Neural cell (in vitro differentiated cells): ENCODE measurements at regions not wholly inside any gene's neighbourhood (a gene's known extent, or its start where the extent isn't known, plus 50 kb on each side); places are given as distances from the start of the nearest gene placed in this dataset.

Source experiments
- EP300 ChIP-seq: fragments of 450-650 bp; conservative IDR thresholded peaks from 2 replicates; pipeline ENCODE4 v1.6.1; 2014; ENCODE audit warnings: antibody characterized with exemption, mild to moderate bottlenecking, moderate library complexity; ENCODE audit not compliant: poor library complexity, severe bottlenecking
- TF ChIP-seq, protein P1 (sequence below): fragments of 450-650 bp; IDR thresholded peaks from 2 replicates; pipeline ENCODE4 v1.5.1; 2014; ENCODE audit warnings: antibody characterized with exemption, mild to moderate bottlenecking, moderate library complexity; ENCODE audit not compliant: poor library complexity, severe bottlenecking

DNA sequence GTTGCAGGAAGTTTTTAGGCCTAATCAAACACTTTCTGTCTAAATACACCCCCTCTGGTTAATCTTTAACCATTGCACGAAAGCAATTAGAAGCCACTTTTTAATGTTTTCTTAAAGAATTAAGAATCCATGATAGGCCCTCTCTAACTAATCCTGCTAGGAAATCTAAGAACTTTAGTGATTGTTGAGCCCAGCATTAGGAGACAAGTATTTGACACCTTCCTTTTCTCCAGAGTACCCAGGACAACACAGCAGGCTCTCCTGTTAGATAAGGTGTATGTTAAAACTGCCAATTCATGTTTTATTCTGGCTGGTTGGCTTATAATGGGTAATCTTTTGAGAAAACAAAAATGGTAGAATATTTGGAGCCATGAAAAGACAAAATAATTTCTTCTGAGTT is 95.0 kb downstream of the ALX1 start:
- TF ChIP-seq, protein P1, sequence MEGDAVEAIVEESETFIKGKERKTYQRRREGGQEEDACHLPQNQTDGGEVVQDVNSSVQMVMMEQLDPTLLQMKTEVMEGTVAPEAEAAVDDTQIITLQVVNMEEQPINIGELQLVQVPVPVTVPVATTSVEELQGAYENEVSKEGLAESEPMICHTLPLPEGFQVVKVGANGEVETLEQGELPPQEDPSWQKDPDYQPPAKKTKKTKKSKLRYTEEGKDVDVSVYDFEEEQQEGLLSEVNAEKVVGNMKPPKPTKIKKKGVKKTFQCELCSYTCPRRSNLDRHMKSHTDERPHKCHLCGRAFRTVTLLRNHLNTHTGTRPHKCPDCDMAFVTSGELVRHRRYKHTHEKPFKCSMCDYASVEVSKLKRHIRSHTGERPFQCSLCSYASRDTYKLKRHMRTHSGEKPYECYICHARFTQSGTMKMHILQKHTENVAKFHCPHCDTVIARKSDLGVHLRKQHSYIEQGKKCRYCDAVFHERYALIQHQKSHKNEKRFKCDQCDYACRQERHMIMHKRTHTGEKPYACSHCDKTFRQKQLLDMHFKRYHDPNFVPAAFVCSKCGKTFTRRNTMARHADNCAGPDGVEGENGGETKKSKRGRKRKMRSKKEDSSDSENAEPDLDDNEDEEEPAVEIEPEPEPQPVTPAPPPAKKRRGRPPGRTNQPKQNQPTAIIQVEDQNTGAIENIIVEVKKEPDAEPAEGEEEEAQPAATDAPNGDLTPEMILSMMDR: no peak
- no peak for TF ChIP-seq EP300
